Stimulated activated CD4-positive, alpha-beta T cell treated with anti-CD3 and anti-CD28 coated beads, TNF-alpha, amount 100 ng/mL, for 24 hours (primary cell): ENCODE measurements at regions not wholly inside any gene's neighbourhood (a gene's known extent, or its start where the extent isn't known, plus 50 kb on each side); places are given as distances from the start of the nearest gene placed in this dataset.
"Not testable (repeated sequence)": the region's sequence is repeated elsewhere in the genome, so short reads cannot be mapped to it uniquely, and the experiment has no call there.

ENCODE experiments used
- DNase-seq, 3 experiments: peaks; one replicate each; pipeline ENCODE4 v3.0.0-alpha.2; 2020; ENCODE audit warnings: low read depth in 3 of 3

GRCh38 chr10:124180947-124181549 lies 87.7 kb upstream of the CHST15 start:
- no peak for DNase-seq

GRCh38 chr10:124180044-124180745 lies 86.8 kb upstream of the CHST15 start:
- no peak for DNase-seq

GRCh38 chr10:124179308-124180043 lies 86.1 kb upstream of the CHST15 start:
- no peak for DNase-seq

- DNase-seq = no peak
Observed at GRCh38 chr10:124177180-124177518, 83.8 kb upstream of the CHST15 start.

- no peak for DNase-seq
Observed at GRCh38 chr10:124176349-124177179, 83.2 kb upstream of the CHST15 start.

- no peak for DNase-seq
Observed at GRCh38 chr10:124175701-124176348, 82.4 kb upstream of the CHST15 start.

- DNase-seq = no peak
Observed at GRCh38 chr10:124174673-124175645, 81.6 kb upstream of the CHST15 start.

- no peak for DNase-seq
Observed at GRCh38 chr10:124174071-124174566, 80.7 kb upstream of the CHST15 start.

GRCh38 chr10:124173298-124173900 lies 80.0 kb upstream of the CHST15 start:
- DNase-seq = no peak

- no peak for DNase-seq
Observed at GRCh38 chr10:124172181-124172916, 79.0 kb upstream of the CHST15 start.

- no peak for DNase-seq
Observed at GRCh38 chr10:124171561-124171960, 78.2 kb upstream of the CHST15 start.

- DNase-seq = no peak
Observed at GRCh38 chr10:124170631-124171030, 77.2 kb upstream of the CHST15 start.

- DNase-seq = no peak
Observed at GRCh38 chr10:124168991-124169802, 75.8 kb upstream of the CHST15 start.

GRCh38 chr10:124168581-124168980 lies 75.2 kb upstream of the CHST15 start:
- DNase-seq = no peak

- not testable (repeated sequence) for DNase-seq
Observed at GRCh38 chr10:124167925-124168324, 74.5 kb upstream of the CHST15 start.

- no peak for DNase-seq
Observed at GRCh38 chr10:124166431-124167125, 73.2 kb upstream of the CHST15 start.

GRCh38 chr10:124165827-124166226 lies 72.4 kb upstream of the CHST15 start:
- no peak for DNase-seq

GRCh38 chr10:124165311-124165710 lies 71.9 kb upstream of the CHST15 start:
- no peak for DNase-seq
